ENCODE measurements at regions not wholly inside any gene's neighbourhood (a gene's known extent, or its start where the extent isn't known, plus 50 kb on each side); places are given as distances from the start of the nearest gene placed in this dataset.

- WGBS (ENCODE audit: insufficient coverage, low coverage, missing lambda C conversion rate), result 2% methylated on average over 5 of the region's 6 CpGs
These were observed 222.8 kb upstream of the PRKCQ start for GRCh38 chr10:6802759-6803426.

DNA sequence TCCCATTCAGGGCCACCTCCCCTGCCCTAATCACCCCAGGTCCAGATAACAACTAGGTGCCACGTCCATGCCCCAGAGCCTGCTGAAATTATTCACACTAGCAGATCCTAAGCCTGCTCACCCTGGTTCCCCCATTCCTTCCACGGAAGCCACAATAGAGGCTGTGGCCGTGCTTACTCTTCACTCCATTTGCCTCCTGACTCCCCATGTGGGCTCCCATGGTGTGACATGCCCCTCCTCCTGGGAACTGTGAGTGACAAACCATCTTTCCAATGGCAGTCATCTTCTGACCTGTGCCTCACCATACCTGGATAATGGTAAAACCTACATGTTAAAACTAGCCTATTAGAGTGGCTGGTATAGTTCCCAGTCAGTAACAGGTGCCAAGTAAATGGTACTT, 216.2 kb upstream of the PRKCQ start:
- Histone ChIP-seq H3K27ac (ENCODE audit: extremely low read depth, low read depth, low read length) (no peak overlapping the region), H3K4me3 (no peak overlapping the region), H3K4me2 (ENCODE audit: insufficient read depth, low read length) (no peak overlapping the region), H3K9ac (ENCODE audit: insufficient read depth in 1 of 2, low read depth in 2 of 2, low read length in 2 of 2) (no peak overlapping the region), H3K9me3 (replicated peaks; ENCODE audit: control insufficient read depth, insufficient read depth, low read depth, low read length) (no peaks in the 10 kb centered on the region), H3K27me3 (ENCODE audit: control insufficient read depth in 2 of 2, insufficient read depth in 2 of 2, low read length in 2 of 2) (peaks cover 7 to 11% of the 10 kb centered on the region in 2 experiments; a peak in 3 of 5 replicates), H3K79me2 (ENCODE audit: control insufficient read depth, insufficient read depth, low read length) (no peaks in the 10 kb centered on the region), H2AFZ (ENCODE audit: low read depth, low read length) (no peak overlapping the region), H4K20me1 (replicated peaks; ENCODE audit: control insufficient read depth, insufficient read depth, low read length) (no peaks in the 10 kb centered on the region), H3K4me1 (replicated peaks in 1 of 2; ENCODE audit: control insufficient read depth in 2 of 2, insufficient read depth in 2 of 2, low read length in 2 of 2) (0 out of 5 replicates have a peak, but pooled peaks cover 0 to 3% of the 10 kb centered on the region in 2 experiments), H3K9me1 (ENCODE audit: control insufficient read depth, insufficient read depth, low read length) (no peaks in the 10 kb centered on the region), H3K36me3 (ENCODE audit: control insufficient read depth, insufficient read depth, low read length) (no peaks in the 10 kb centered on the region)
- intact Hi-C loops (cut with micrococcal nuclease), result no loop called here
- in situ Hi-C loops (cut with MboI), result no loop called here
- ChIA-PET POLR2A (no interaction called here), CTCF (ENCODE audit: low intra/inter-chr PET ratio) (no interaction called here)
- TF ChIP-seq PKNOX1 (IDR thresholded peaks at IDR 0.05) (peak; percentile 69), ZBTB2 (IDR thresholded peaks at IDR 0.05) (no peak)
- DNase-seq (ENCODE audit: extremely low read depth in 1 of 4, low spot score in 3 of 4) (no peak), FAIRE-seq (no peak), ATAC-seq (0 out of 3 replicates have a peak, but pooled peaks have one; percentile 23)
- no TSS peak for BruUV-seq (replicated peaks)
- WGBS (ENCODE audit: insufficient coverage, low coverage, missing lambda C conversion rate), result 0% methylated on average over 3 of the region's 3 CpGs

More at GRCh38 chr10:6802759-6803426, 222.8 kb upstream of the PRKCQ start:
- Histone ChIP-seq H3K4me1 (replicated peaks in 1 of 2; ENCODE audit: control insufficient read depth in 2 of 2, insufficient read depth in 2 of 2, low read length in 2 of 2) (no peaks in the 10 kb centered on the region), H3K79me2 (ENCODE audit: control insufficient read depth, insufficient read depth, low read length) (no peaks in the 10 kb centered on the region), H4K20me1 (replicated peaks; ENCODE audit: control insufficient read depth, insufficient read depth, low read length) (no peaks in the 10 kb centered on the region), H3K36me3 (ENCODE audit: control insufficient read depth, insufficient read depth, low read length) (no peaks in the 10 kb centered on the region), H3K27me3 (ENCODE audit: control insufficient read depth in 2 of 2, insufficient read depth in 2 of 2, low read length in 2 of 2) (no peaks in the 10 kb centered on the region; a peak in 1 of 5 replicates), H3K9me1 (ENCODE audit: control insufficient read depth, insufficient read depth, low read length) (no peaks in the 10 kb centered on the region), H3K27ac (ENCODE audit: extremely low read depth, low read depth, low read length) (no peak overlapping the region), H3K9ac (ENCODE audit: insufficient read depth in 1 of 2, low read depth in 2 of 2, low read length in 2 of 2) (no peak overlapping the region), H2AFZ (ENCODE audit: low read depth, low read length) (no peak overlapping the region), H3K4me2 (ENCODE audit: insufficient read depth, low read length) (no peak overlapping the region), H3K9me3 (replicated peaks; ENCODE audit: control insufficient read depth, insufficient read depth, low read depth, low read length) (no peaks in the 10 kb centered on the region), H3K4me3 (no peak overlapping the region)
- in situ Hi-C loops (cut with MboI), result no loop called here
- intact Hi-C loops (cut with micrococcal nuclease), result no loop called here
- ATAC-seq (no peak), DNase-seq (ENCODE audit: extremely low read depth in 1 of 4, low spot score in 3 of 4) (no peak), FAIRE-seq (no peak)
- no peak for TF ChIP-seq RBM15 (IDR thresholded peaks at IDR 0.05; ENCODE audit: insufficient read depth, low read length)
- no peak for TF ChIP-seq MYC (IDR thresholded peaks at IDR 0.05; ENCODE audit: low read depth, low read length)
- no peak for TF ChIP-seq MYC (CRISPR knock-in tag; IDR thresholded peaks at IDR 0.05; ENCODE audit: borderline replicate concordance, low read depth)
- no peak for TF ChIP-seq XRCC5 (IDR thresholded peaks at IDR 0.05; ENCODE audit: low read depth, low read length)
- TF ChIP-seq RBM17 (IDR thresholded peaks at IDR 0.05; ENCODE audit: borderline replicate concordance, low read depth, low read length), result no peak
- no peak for TF ChIP-seq KAT8 (IDR thresholded peaks at IDR 0.05; ENCODE audit: low read depth)
- TF ChIP-seq SUPT5H (IDR thresholded peaks at IDR 0.05), result no peak
- ChIA-PET POLR2A (no interaction called here), CTCF (ENCODE audit: low intra/inter-chr PET ratio) (no interaction called here)
- no TSS peak for BruUV-seq (replicated peaks)
